HG03060 (cell line): ENCODE measurements at regions not wholly inside any gene's neighbourhood (a gene's known extent, or its start where the extent isn't known, plus 50 kb on each side); places are given as distances from the start of the nearest gene placed in this dataset.

Experiments used
- ATAC-seq: cut with Tn5 transposase; IDR thresholded peaks from one replicate; pipeline ENCODE4 v1.9.1; 2021; ENCODE audit warnings: low read depth, moderate number of reproducible peaks; ENCODE audit not compliant: unreplicated experiment

- no peak for ATAC-seq
These were observed 51.8 kb upstream of the IPO5 start for GRCh38 chr13:97901716-97902115.
